K562 (cell line): ENCODE measurements at regions not wholly inside any gene's neighbourhood (a gene's known extent, or its start where the extent isn't known, plus 50 kb on each side); places are given as distances from the start of the nearest gene placed in this dataset.

Source experiments
- ATAC-seq: fragments of 200-7000 bp; cut with Tn5 transposase; 3 replicates; pipeline ENCODE4 v1.9.1; 2020; ENCODE audit warnings: moderate library complexity
- BruUV-seq: library from RNA; stranded (reverse); fragments of 400-500 nt; replicated peaks from 2 replicates; lab custom pipeline; 2021; lab: Mats Ljungman, UMichigan
- CTCF ChIA-PET: fragments of 300-600 bp; formaldehyde crosslinking; extraction: SDS; loops from one replicate; lab custom pipeline; 2021; ENCODE audit warnings: low intra/inter-chr PET ratio; lab: Yijun Ruan, JAX
- POLR2A ChIA-PET: fragments of 300-600, 350-650 bp; sonication (Branson Sonifier 250); formaldehyde crosslinking; extraction: SDS; loops from one replicate; lab custom pipeline; 2021; ENCODE audit warnings: antibody characterized with exemption, inconsistent platforms; lab: Yijun Ruan, JAX
- DNase-seq, 4 experiments: peaks; one replicate each; pipeline versions ENCODE4 v3.0.0 to v3.0.0-alpha.2; 2011 to 2018; ENCODE audit warnings: low spot score in 3 of 4, mixed read lengths in 3 of 4; ENCODE audit errors: extremely low read depth in 1 of 4
- FAIRE-seq: peaks from 2 replicates; lab custom pipeline; 2011; peaks lifted over from hg19 to GRCh38; lab: Jason Lieb, UNC
- H2AFZ ChIP-seq: 2 replicates; pipeline ENCODE4 v1.6.0; 2011; ENCODE audit warnings: low read depth, low read length, control low read depth, inconsistent platforms
- H3K27ac ChIP-seq: fragments of 200-600 bp; 3 replicates; pipeline ENCODE4 v1.8.0; 2011; ENCODE audit warnings: low read depth, mild to moderate bottlenecking, control low read depth, inconsistent platforms, low read length, moderate library complexity, mixed read lengths; ENCODE audit errors: extremely low read depth
- H3K27me3 ChIP-seq, 2 experiments: fragments of 300-600 bp in 1 of 2; 2 replicates in 1 of 2; 3 replicates in 1 of 2; pipeline versions ENCODE4 v1.6.0 to v1.8.0; 2011; ENCODE audit warnings: inconsistent platforms in 2 of 2, low read length in 2 of 2, mild to moderate bottlenecking in 1 of 2, mixed read lengths in 1 of 2, moderate library complexity in 1 of 2; ENCODE audit not compliant: control insufficient read depth in 2 of 2, insufficient read depth in 2 of 2
- H3K36me3 ChIP-seq: fragments of 300-600 bp; 3 replicates; pipeline ENCODE4 v1.8.0; 2011; ENCODE audit warnings: mild to moderate bottlenecking, low read length, inconsistent platforms; ENCODE audit not compliant: control insufficient read depth, insufficient read depth
- H3K4me1 ChIP-seq, 2 experiments: fragments of 200-600 bp in 1 of 2; replicated peaks in 1 of 2; 2 replicates in 1 of 2; 3 replicates in 1 of 2; pipeline versions ENCODE4 v1.5.1 to v1.8.0; 2011; ENCODE audit warnings: inconsistent platforms in 2 of 2, low read length in 2 of 2, mild to moderate bottlenecking in 1 of 2, mixed read lengths in 1 of 2, moderate library complexity in 1 of 2; ENCODE audit not compliant: control insufficient read depth in 2 of 2, insufficient read depth in 2 of 2
- H3K4me2 ChIP-seq: 2 replicates; pipeline ENCODE4 v1.6.1; 2011; ENCODE audit warnings: low read length, control low read depth, inconsistent platforms, mixed read lengths; ENCODE audit not compliant: insufficient read depth
- H3K4me3 ChIP-seq: fragments of 200-600 bp; sonication (generic), shearing (Covaris generic); 2 replicates; pipeline ENCODE4 v1.5.1; 2016; ENCODE audit warnings: control low read depth, inconsistent platforms
- H3K79me2 ChIP-seq: fragments of 200-600 bp; 3 replicates; pipeline ENCODE4 v1.8.0; 2011; ENCODE audit warnings: low read length, inconsistent platforms; ENCODE audit not compliant: control insufficient read depth, insufficient read depth
- H3K9ac ChIP-seq, 2 experiments: 2 replicates each; pipeline versions ENCODE4 v1.6.0 to v1.6.1; 2011; ENCODE audit warnings: low read depth in 2 of 2, low read length in 2 of 2, control low read depth in 1 of 2, inconsistent platforms in 1 of 2, mild to moderate bottlenecking in 1 of 2, mixed read lengths in 1 of 2; ENCODE audit not compliant: insufficient read depth in 1 of 2
- H3K9me1 ChIP-seq: one replicate; pipeline ENCODE4 v1.6.0; 2011; ENCODE audit warnings: inconsistent platforms, mild to moderate bottlenecking, low read length, moderate library complexity; ENCODE audit not compliant: control insufficient read depth, insufficient read depth
- H3K9me3 ChIP-seq: replicated peaks from 2 replicates; pipeline ENCODE4 v1.5.1; 2011; ENCODE audit warnings: low read depth, low read length, inconsistent platforms; ENCODE audit not compliant: control insufficient read depth, insufficient read depth
- H4K20me1 ChIP-seq: replicated peaks from 2 replicates; pipeline ENCODE4 v1.6.1; 2011; ENCODE audit warnings: low read length, inconsistent platforms, mixed read lengths; ENCODE audit not compliant: control insufficient read depth, insufficient read depth
- DDX20 ChIP-seq: fragments of 450-650 bp; IDR thresholded peaks from 2 replicates; pipeline ENCODE4 v1.6.1; 2016; ENCODE audit warnings: missing genetic modification characterization, low read depth, mild to moderate bottlenecking, missing compliant biosample characterization, moderate library complexity
- E2F5 ChIP-seq: sonication (generic); formaldehyde crosslinking; IDR thresholded peaks from 2 replicates; pipeline ENCODE4 v1.8.0; 2022; ENCODE audit warnings: mild to moderate bottlenecking, missing genetic modification reagents
- FOXK1 ChIP-seq: sonication (generic); formaldehyde crosslinking; IDR thresholded peaks from 2 replicates; pipeline ENCODE4 v1.8.0; 2022; ENCODE audit warnings: missing genetic modification reagents, mild to moderate bottlenecking, borderline replicate concordance
- L3MBTL2 ChIP-seq: fragments of 450-650 bp; IDR thresholded peaks from 2 replicates; pipeline ENCODE4 v1.6.1; 2016; ENCODE audit warnings: mild to moderate bottlenecking, moderate library complexity
- MEF2D ChIP-seq: conservative IDR thresholded peaks from 2 replicates; pipeline ENCODE4 v1.6.1; 2016; ENCODE audit warnings: low read depth, missing genetic modification characterization, missing compliant biosample characterization
- NFE2L1 ChIP-seq: fragments of 450-650 bp; IDR thresholded peaks from 2 replicates; pipeline ENCODE4 v1.6.1; 2016; ENCODE audit warnings: missing genetic modification characterization, low read depth, mild to moderate bottlenecking, missing compliant biosample characterization, moderate library complexity, borderline replicate concordance
- RNF2 ChIP-seq: sonication (generic); IDR thresholded peaks from 2 replicates; pipeline ENCODE4 v1.6.1; 2016
- SRSF7 ChIP-seq: fragments of 200-400 bp; formaldehyde crosslinking; optimal IDR thresholded peaks from 2 replicates; pipeline ENCODE3; 2017; ENCODE audit warnings: mild to moderate bottlenecking, low read depth, low read length
- XRCC3 ChIP-seq: fragments of 450-650 bp; IDR thresholded peaks from 2 replicates; pipeline ENCODE4 v1.6.1; 2017; ENCODE audit warnings: mild to moderate bottlenecking, moderate library complexity
- ZNF239 ChIP-seq: fragments of 250-450 bp; sonication (Bioruptor Pico); IDR thresholded peaks from 2 replicates; pipeline ENCODE4 v1.4.0; 2020; ENCODE audit warnings: mild to moderate bottlenecking
- ZNF263 ChIP-seq: sonication (generic); formaldehyde crosslinking; IDR thresholded peaks from 2 replicates; pipeline ENCODE4 v1.8.0; 2022; ENCODE audit warnings: mild to moderate bottlenecking, missing genetic modification reagents, borderline replicate concordance
- ZNF384 ChIP-seq: IDR thresholded peaks from 2 replicates; pipeline ENCODE4 v1.6.1; 2012; ENCODE audit warnings: low read depth, low read length, improper control_type of control experiment
- ZNF511 ChIP-seq: sonication (generic); formaldehyde crosslinking; IDR thresholded peaks from 2 replicates; pipeline ENCODE4 v1.8.0; 2022; ENCODE audit warnings: mild to moderate bottlenecking, missing genetic modification reagents
- ZNF589 ChIP-seq: fragments of 200-800 bp; sonication (Bioruptor generic); IDR thresholded peaks from 2 replicates; pipeline ENCODE4 v1.6.1; 2016; ENCODE audit warnings: low read depth, missing genetic modification characterization, missing compliant biosample characterization
- whole genome bisulfite sequencing: fragments of 100-300 bp; shearing (Covaris generic); methylation state at CpG from one replicate; pipeline ENCODE4 v1.1.6; 2016; ENCODE audit warnings: low coverage, mixed read lengths; ENCODE audit not compliant: insufficient coverage; ENCODE audit errors: missing lambda C conversion rate; 5-methylcytosine and 5-hydroxymethylcytosine counted together
- in situ Hi-C: fragments of 300-500 bp; cut with MboI; formaldehyde crosslinking; loops from 4 replicates; pipeline ENCODE4 v1.15.0; 2018; ENCODE audit warnings: inconsistent platforms, mixed read lengths
- intact Hi-C: fragments of 100-400 bp; cut with micrococcal nuclease; formaldehyde crosslinking; loops from 2 replicates; pipeline ENCODE4 v1.14.2; 2022

GRCh38 chr9:119974026-119974425, 604.8 kb upstream of the BRINP1 start:
- in situ Hi-C loops = no loop called here
- intact Hi-C loops = no loop called here
- CTCF ChIA-PET = no interaction called here
- Histone ChIP-seq H3K4me2 (no peak overlapping the region), H3K9me1 (no peaks in the 10 kb centered on the region), H3K27ac (no peak overlapping the region), H3K9me3 (no peaks in the 10 kb centered on the region), H2AFZ (no peak overlapping the region)
- no peak for ATAC-seq
- TF ChIP-seq SRSF7 (no peak), ZNF589 (CRISPR knock-in tag) (no peak), ZNF263 (CRISPR knock-in tag) (no peak)
- TF ChIP-seq, all 486 proteins: peak for 0
- FAIRE-seq (no peak), DNase-seq (no peak)
- POLR2A ChIA-PET = no interaction called here
- 0% methylated on average over 2 of the region's 2 CpGs for WGBS
- Histone ChIP-seq H3K4me3 (no peak overlapping the region), H3K79me2 (no peaks in the 10 kb centered on the region), H3K27me3 (no peaks in the 10 kb centered on the region), H4K20me1 (no peaks in the 10 kb centered on the region), H3K36me3 (no peaks in the 10 kb centered on the region), H3K4me1 (no peaks in the 10 kb centered on the region), H3K9ac (no peak overlapping the region)
- no TSS peak for BruUV-seq

GRCh38 chr9:119968836-119969707, 599.8 kb upstream of the BRINP1 start:
- Histone ChIP-seq H3K36me3 (no peaks in the 10 kb centered on the region), H3K79me2 (no peaks in the 10 kb centered on the region), H3K27ac (no peak overlapping the region), H2AFZ (no peak overlapping the region), H4K20me1 (no peaks in the 10 kb centered on the region), H3K4me3 (no peak overlapping the region), H3K9me1 (no peaks in the 10 kb centered on the region), H3K4me2 (no peak overlapping the region), H3K9ac (no peak overlapping the region), H3K27me3 (no peaks in the 10 kb centered on the region), H3K9me3 (no peaks in the 10 kb centered on the region), H3K4me1 (no peaks in the 10 kb centered on the region)
- ChIA-PET CTCF (interaction anchor here (1.2 kb wide), 1 partner anchor 413 kb away, joined by 3 read pairs; no protein-coding TSS in a partner anchor), POLR2A (no interaction called here)
- no peak for FAIRE-seq
- WGBS = 2% methylated on average over 17 of the region's 17 CpGs
- in situ Hi-C loops (no loop called here), intact Hi-C loops (loop anchor here (10.0 kb wide), 2 partner anchors 414 to 506 kb away; no protein-coding TSS in a partner anchor)
- no TSS peak for BruUV-seq
- ATAC-seq = peak; percentile 99
- DNase-seq = peak; percentile 66 to 73 (median 70)
- TF ChIP-seq DDX20 (tag) = no peak
- no peak for TF ChIP-seq XRCC3
- no peak for TF ChIP-seq ZNF239
- TF ChIP-seq MEF2D = no peak
- no peak for TF ChIP-seq FOXK1
- peak; percentile 26; the same call in 1 of the 2 replicates for TF ChIP-seq L3MBTL2
- TF ChIP-seq E2F5 (CRISPR knock-in tag) = no peak
- TF ChIP-seq RNF2 = no peak
- no peak for TF ChIP-seq NFE2L1 (tag)
- no peak for TF ChIP-seq ZNF511 (CRISPR knock-in tag)
- TF ChIP-seq ZNF384 = no peak
